GM23248 (cell line): ENCODE measurements at regions not wholly inside any gene's neighbourhood (a gene's known extent, or its start where the extent isn't known, plus 50 kb on each side); places are given as distances from the start of the nearest gene placed in this dataset.
A peak's percentile ranks its signal among the peaks of the same experiment; 100 is the strongest.

Experiments
- DNase-seq: peaks from one replicate; pipeline ENCODE4 v3.0.0-alpha.2; 2015
- H2AFZ ChIP-seq: fragments of 200-600 bp; sonication (generic); 2 replicates; pipeline ENCODE4 v1.6.1; 2016; ENCODE audit warnings: antibody characterized with exemption
- H3F3A ChIP-seq: fragments of 200-600 bp; sonication (generic); 2 replicates; pipeline ENCODE4 v1.6.1; 2016; ENCODE audit warnings: mild to moderate bottlenecking, antibody characterized with exemption, mixed run types; ENCODE audit not compliant: insufficient read depth
- H3K27ac ChIP-seq: fragments of 200-600 bp; sonication (generic); 2 replicates; pipeline ENCODE4 v1.5.1; 2016; ENCODE audit warnings: mild to moderate bottlenecking
- H3K27me3 ChIP-seq: fragments of 200-600 bp; sonication (generic); replicated peaks from 2 replicates; pipeline ENCODE4 v1.6.1; 2016; ENCODE audit warnings: mild to moderate bottlenecking; ENCODE audit not compliant: insufficient read depth
- H3K36me3 ChIP-seq: fragments of 200-600 bp; sonication (generic); 2 replicates; pipeline ENCODE4 v1.6.1; 2016; ENCODE audit warnings: low read depth, mild to moderate bottlenecking
- H3K4me1 ChIP-seq: fragments of 200-600 bp; sonication (generic); 2 replicates; pipeline ENCODE4 v1.6.1; 2016; ENCODE audit warnings: mild to moderate bottlenecking; ENCODE audit not compliant: insufficient read depth
- H3K4me2 ChIP-seq: fragments of 200-600 bp; sonication (generic); one replicate; pipeline ENCODE4 v1.6.1; 2016; ENCODE audit warnings: mild to moderate bottlenecking; ENCODE audit not compliant: unreplicated experiment
- H3K4me3 ChIP-seq: fragments of 200-600 bp; sonication (generic); 2 replicates; pipeline ENCODE4 v1.5.1; 2016; ENCODE audit warnings: mild to moderate bottlenecking
- H3K79me2 ChIP-seq: fragments of 200-600 bp; sonication (generic); 2 replicates; pipeline ENCODE4 v1.6.1; 2016; ENCODE audit warnings: mild to moderate bottlenecking; ENCODE audit not compliant: insufficient read depth
- H3K9ac ChIP-seq: fragments of 200-600 bp; sonication (generic); 2 replicates; pipeline ENCODE4 v1.6.1; 2016; ENCODE audit warnings: mild to moderate bottlenecking
- H3K9me2 ChIP-seq: fragments of 200-600 bp; sonication (generic); 2 replicates; pipeline ENCODE4 v1.6.1; 2016; ENCODE audit warnings: mixed run types, mild to moderate bottlenecking, moderate library complexity; ENCODE audit not compliant: insufficient read depth
- H3K9me3 ChIP-seq: fragments of 200-600 bp; sonication (generic); one replicate; pipeline ENCODE4 v1.6.1; 2017; ENCODE audit warnings: low read depth
- H4K20me1 ChIP-seq: fragments of 200-600 bp; sonication (generic); 2 replicates; pipeline ENCODE4 v1.6.0; 2016; ENCODE audit not compliant: insufficient read depth
- EZH2 ChIP-seq: fragments of 200-600 bp; sonication (generic); IDR thresholded peaks from 2 replicates; pipeline ENCODE4 v1.6.1; 2018; ENCODE audit warnings: antibody characterized with exemption, mild to moderate bottlenecking; ENCODE audit not compliant: insufficient read depth, poor library complexity, severe bottlenecking
- EZH2phosphoT487 ChIP-seq: fragments of 200-600 bp; sonication (generic); IDR thresholded peaks from 2 replicates; pipeline ENCODE4 v1.6.1; 2018; ENCODE audit warnings: antibody characterized with exemption, moderate library complexity, mild to moderate bottlenecking, low read depth; ENCODE audit not compliant: insufficient read depth
- WGBS, 2 experiments: methylation state at CpG; one replicate each; pipeline ENCODE4 v1.1.6; 2015 to 2017; ENCODE audit warnings: low lambda C conversion rate in 2 of 2, low coverage in 1 of 2; ENCODE audit errors: missing lambda C conversion rate in 2 of 2; 5-methylcytosine and 5-hydroxymethylcytosine counted together
- in situ Hi-C: fragments of 300-500 bp; cut with MboI; formaldehyde crosslinking; loops from 2 replicates; pipeline ENCODE4 v1.15.0; 2020

- Histone ChIP-seq H3K79me2 (no peaks in the 10 kb centered on the region), H3K36me3 (no peaks in the 10 kb centered on the region), H3K9me3 (no peaks in the 10 kb centered on the region), H3K9me2 (no peaks in the 10 kb centered on the region), H3K9ac (no peak overlapping the region), H3K4me2 (no peak overlapping the region), H3F3A (no peaks in the 10 kb centered on the region), H3K27ac (no peak overlapping the region), H3K27me3 (no peaks in the 10 kb centered on the region), H2AFZ (no peak overlapping the region), H3K4me1 (no peaks in the 10 kb centered on the region), H3K4me3 (no peak overlapping the region), H4K20me1 (no peaks in the 10 kb centered on the region)
- in situ Hi-C loops: no loop called here
- WGBS, 2 experiments: 85 to 87% methylated on average over 13 of the region's 13 CpGs
- no peak for DNase-seq
- TF ChIP-seq EZH2 (no peak), EZH2phosphoT487 (no peak)
These were observed 209.2 kb upstream of the TPRG1 start for GRCh38 chr3:188962253-188963247.

- no peak for DNase-seq
- no peaks in the 10 kb centered on the region for H3F3A ChIP-seq
- no peaks in the 10 kb centered on the region for H3K36me3 ChIP-seq
- H4K20me1 ChIP-seq: no peaks in the 10 kb centered on the region
- in situ Hi-C loops: no loop called here
- no peak overlapping the region for H3K4me2 ChIP-seq
- H3K4me3 ChIP-seq: no peak overlapping the region
- no peaks in the 10 kb centered on the region for H3K9me2 ChIP-seq
- WGBS, 2 experiments: 94 to 98% methylated on average over 5 of the region's 5 CpGs
- H3K9ac ChIP-seq: no peak overlapping the region
- H3K27me3 ChIP-seq: no peaks in the 10 kb centered on the region
- H3K79me2 ChIP-seq: no peaks in the 10 kb centered on the region
- H2AFZ ChIP-seq: no peak overlapping the region
- H3K9me3 ChIP-seq: no peaks in the 10 kb centered on the region
- no peaks in the 10 kb centered on the region for H3K4me1 ChIP-seq
- no peak for TF ChIP-seq EZH2phosphoT487
- TF ChIP-seq EZH2: no peak
- H3K27ac ChIP-seq: no peak overlapping the region
These were observed 206.8 kb upstream of the TPRG1 start for GRCh38 chr3:188964957-188965356.

GRCh38 chr3:188972310-188972709 is 199.5 kb upstream of the TPRG1 start:
- Histone ChIP-seq H2AFZ (no peak overlapping the region), H3K27ac (no peak overlapping the region), H3K9me2 (no peaks in the 10 kb centered on the region), H3K36me3 (no peaks in the 10 kb centered on the region), H3K4me3 (no peak overlapping the region), H3K9me3 (no peaks in the 10 kb centered on the region), H3F3A (no peaks in the 10 kb centered on the region), H3K4me1 (peaks cover 6% of the 10 kb centered on the region; the same call in 1 of the 2 replicates), H3K4me2 (no peak overlapping the region), H4K20me1 (no peaks in the 10 kb centered on the region), H3K9ac (no peak overlapping the region), H3K27me3 (no peaks in the 10 kb centered on the region), H3K79me2 (no peaks in the 10 kb centered on the region)
- in situ Hi-C loops: no loop called here
- TF ChIP-seq EZH2: no peak
- TF ChIP-seq EZH2phosphoT487: no peak
- 91 to 96% methylated on average over 4 of the region's 4 CpGs for WGBS, 2 experiments
- no peak for DNase-seq

GRCh38 chr3:188974856-188975599 is 196.7 kb upstream of the TPRG1 start:
- no peaks in the 10 kb centered on the region for H3K9me3 ChIP-seq
- H3K9me2 ChIP-seq: no peaks in the 10 kb centered on the region
- no peak for TF ChIP-seq EZH2phosphoT487
- TF ChIP-seq EZH2: no peak
- 47 to 48% methylated on average over 10 of the region's 10 CpGs for WGBS, 2 experiments
- no peaks in the 10 kb centered on the region for H3K79me2 ChIP-seq
- peaks cover 12% of the 10 kb centered on the region; the same call in 1 of the 2 replicates for H3F3A ChIP-seq
- peaks cover 18% of the 10 kb centered on the region; the same call in 1 of the 2 replicates for H3K4me1 ChIP-seq
- H4K20me1 ChIP-seq: no peaks in the 10 kb centered on the region
- peak overlapping the region; percentile 16; the same call in 1 of the 2 replicates for H3K4me3 ChIP-seq
- H3K9ac ChIP-seq: no peak overlapping the region
- peak overlapping the region; percentile 14 for H3K4me2 ChIP-seq
- in situ Hi-C loops: no loop called here
- no peaks in the 10 kb centered on the region for H3K27me3 ChIP-seq
- no peak overlapping the region for H2AFZ ChIP-seq
- no peak overlapping the region for H3K27ac ChIP-seq
- H3K36me3 ChIP-seq: no peaks in the 10 kb centered on the region
- peak; percentile 36 for DNase-seq
